CD14-positive monocyte (primary cell): ENCODE measurements at regions not wholly inside any gene's neighbourhood (a gene's known extent, or its start where the extent isn't known, plus 50 kb on each side); places are given as distances from the start of the nearest gene placed in this dataset.
A peak's percentile ranks its signal among the peaks of the same experiment; 100 is the strongest.

Experiments
- DNase-seq, 3 donors: peaks; one replicate each; pipeline ENCODE4 v3.0.0-alpha.2; 2011 to 2022
- H2AFZ ChIP-seq: 2 replicates; pipeline ENCODE4 v1.6.0; 2012; ENCODE audit warnings: mild to moderate bottlenecking, low read depth, low read length, inconsistent platforms; ENCODE audit not compliant: insufficient read depth, poor library complexity, severe bottlenecking
- H3K27ac ChIP-seq, 2 donors: 1 replicate in 1 of 2; 2 replicates in 1 of 2; pipeline ENCODE4 v1.5.1; 2012 to 2013; ENCODE audit warnings: low read length in 2 of 2, control low read depth in 1 of 2, inconsistent platforms in 1 of 2, low read depth in 1 of 2, mild to moderate bottlenecking in 1 of 2
- H3K27me3 ChIP-seq, 2 donors: one replicate each; pipeline versions ENCODE4 v1.6.0 to v1.6.1; 2011 to 2013; ENCODE audit warnings: low read length in 2 of 2; ENCODE audit not compliant: control insufficient read depth in 2 of 2, insufficient read depth in 2 of 2
- H3K36me3 ChIP-seq, 2 donors: replicated peaks in 1 of 2; 1 replicate in 1 of 2; 2 replicates in 1 of 2; pipeline versions ENCODE4 v1.5.1 to v1.6.1; 2012 to 2013; ENCODE audit warnings: low read length in 2 of 2, control low read depth in 1 of 2, inconsistent platforms in 1 of 2, mild to moderate bottlenecking in 1 of 2; ENCODE audit not compliant: insufficient read depth in 2 of 2, control insufficient read depth in 1 of 2
- H3K4me1 ChIP-seq, 2 donors: 1 replicate in 1 of 2; 2 replicates in 1 of 2; pipeline versions ENCODE4 v1.5.1 to v1.6.1; 2012 to 2013; ENCODE audit warnings: low read length in 2 of 2, control low read depth in 1 of 2, inconsistent platforms in 1 of 2, mild to moderate bottlenecking in 1 of 2, moderate library complexity in 1 of 2; ENCODE audit not compliant: insufficient read depth in 2 of 2, control insufficient read depth in 1 of 2
- H3K4me2 ChIP-seq: replicated peaks from 2 replicates; pipeline ENCODE3; 2012; ENCODE audit warnings: low read length, moderate library complexity, mild to moderate bottlenecking; ENCODE audit not compliant: poor library complexity, severe bottlenecking; ENCODE audit errors: extremely low read depth
- H3K4me3 ChIP-seq, 3 experiments: fragments of 200-600 bp in 1 of 3; sonication (generic) in 1 of 3; replicated peaks in 1 of 3; 1 replicate in 2 of 3; 2 replicates in 1 of 3; pipeline ENCODE4 v1.5.1; 2011 to 2013; ENCODE audit warnings: low read length in 3 of 3, mild to moderate bottlenecking in 3 of 3, control low read depth in 2 of 3, low read depth in 2 of 3, inconsistent platforms in 1 of 3, moderate library complexity in 1 of 3
- H3K79me2 ChIP-seq: 2 replicates; pipeline ENCODE4 v1.6.0; 2012; ENCODE audit warnings: mild to moderate bottlenecking, control low read depth, inconsistent platforms, low read length, moderate library complexity; ENCODE audit not compliant: insufficient read depth
- H3K9ac ChIP-seq: 2 replicates; pipeline ENCODE4 v1.6.0; 2017; ENCODE audit warnings: low read length, mild to moderate bottlenecking; ENCODE audit not compliant: insufficient read depth, poor library complexity, severe bottlenecking
- H3K9me3 ChIP-seq, 2 donors: replicated peaks in 1 of 2; 1 replicate in 1 of 2; 2 replicates in 1 of 2; pipeline versions ENCODE4 v1.5.1 to v1.6.1; 2012 to 2013; ENCODE audit warnings: low read length in 2 of 2, control low read depth in 1 of 2; ENCODE audit not compliant: control insufficient read depth in 1 of 2, insufficient read depth in 1 of 2
- H4K20me1 ChIP-seq: 2 replicates; pipeline ENCODE4 v1.6.0; 2012; ENCODE audit warnings: mild to moderate bottlenecking, low read length, control low read depth, moderate library complexity; ENCODE audit not compliant: insufficient read depth
- H3K27ac Mint-ChIP-seq, 7 donors: one replicate each; pipeline ENCODE4 v1.8.0; 2020; ENCODE audit warnings: mild to moderate bottlenecking in 7 of 7, mixed read lengths in 7 of 7, moderate library complexity in 6 of 7, inconsistent platforms in 2 of 7
- H3K27me3 Mint-ChIP-seq, 3 donors: one replicate each; pipeline ENCODE4 v1.8.0; 2021 to 2022; ENCODE audit warnings: low read depth in 3 of 3, mild to moderate bottlenecking in 3 of 3, mixed read lengths in 3 of 3, moderate library complexity in 3 of 3, inconsistent platforms in 1 of 3
- H3K36me3 Mint-ChIP-seq, 2 donors: one replicate each; pipeline ENCODE4 v1.8.0; 2020; ENCODE audit warnings: mixed read lengths in 2 of 2, inconsistent platforms in 1 of 2, mild to moderate bottlenecking in 1 of 2
- H3K4me1 Mint-ChIP-seq: one replicate; pipeline ENCODE4 v1.8.0; 2020; ENCODE audit warnings: mild to moderate bottlenecking, mixed read lengths
- H3K4me3 Mint-ChIP-seq, 2 donors: one replicate each; pipeline ENCODE4 v1.8.0; 2020; ENCODE audit warnings: mild to moderate bottlenecking in 2 of 2, mixed read lengths in 2 of 2, moderate library complexity in 1 of 2
- H3K9me3 Mint-ChIP-seq, 7 donors: one replicate each; pipeline ENCODE4 v1.8.0; 2020 to 2022; ENCODE audit warnings: mixed read lengths in 7 of 7, mild to moderate bottlenecking in 6 of 7, moderate library complexity in 6 of 7, inconsistent platforms in 2 of 7
- WGBS: methylation state at CpG from one replicate; pipeline ENCODE4 v1.1.5; 2013; ENCODE audit warnings: missing lambda C conversion rate; ENCODE audit not compliant: insufficient coverage; 5-methylcytosine and 5-hydroxymethylcytosine counted together
- intact Hi-C, 2 donors: fragments of 100-400 bp; cut with micrococcal nuclease; formaldehyde crosslinking; loops; one replicate each; pipeline versions ENCODE4 v1.15.0 to v1.15.1; 2023
- TF ChIP-seq, protein P1 (sequence below): fragments of 200-600 bp; IDR thresholded peaks from one replicate; pipeline ENCODE4 v1.8.0; 2022; ENCODE audit warnings: antibody characterized with exemption, mild to moderate bottlenecking

DNA sequence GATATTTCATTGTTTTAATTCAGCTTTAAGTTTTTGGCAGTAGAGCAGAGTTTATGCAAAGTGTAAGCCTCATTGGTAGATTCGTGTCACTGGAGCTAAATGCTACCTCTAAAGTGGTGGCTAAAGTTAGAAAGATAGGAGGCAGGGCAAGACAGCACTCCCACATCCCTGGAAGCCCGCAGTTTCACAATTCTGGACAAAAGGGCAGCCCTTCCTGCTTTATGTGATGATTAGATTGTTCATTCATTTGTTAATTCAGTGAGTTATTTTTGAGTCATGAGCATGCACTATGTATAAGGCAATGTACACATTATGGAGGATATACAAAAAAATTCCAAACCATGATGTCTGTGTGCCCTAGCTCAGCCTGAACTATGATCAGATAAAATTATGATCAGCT, 52.1 kb upstream of the EIF3M start:
- Histone ChIP-seq H2AFZ (peak overlapping the region; percentile 6), H3K4me3 (no peak overlapping the region), H3K79me2 (no peaks in the 10 kb centered on the region), H3K4me2 (no peak overlapping the region), H3K27me3 (no peaks in the 10 kb centered on the region), H3K27ac (no peak overlapping the region), H3K9ac (no peak overlapping the region), H3K4me1 (peaks cover 10 to 17% of the 10 kb centered on the region in 2 donors), H3K9me3 (no peaks in the 10 kb centered on the region), H3K36me3 (no peaks in the 10 kb centered on the region), H4K20me1 (no peaks in the 10 kb centered on the region)
- no peak overlapping the region for H3K4me3 Mint-ChIP-seq
- peak in 1 of 3 donors; percentile 49 for DNase-seq
- TF ChIP-seq, protein P1, sequence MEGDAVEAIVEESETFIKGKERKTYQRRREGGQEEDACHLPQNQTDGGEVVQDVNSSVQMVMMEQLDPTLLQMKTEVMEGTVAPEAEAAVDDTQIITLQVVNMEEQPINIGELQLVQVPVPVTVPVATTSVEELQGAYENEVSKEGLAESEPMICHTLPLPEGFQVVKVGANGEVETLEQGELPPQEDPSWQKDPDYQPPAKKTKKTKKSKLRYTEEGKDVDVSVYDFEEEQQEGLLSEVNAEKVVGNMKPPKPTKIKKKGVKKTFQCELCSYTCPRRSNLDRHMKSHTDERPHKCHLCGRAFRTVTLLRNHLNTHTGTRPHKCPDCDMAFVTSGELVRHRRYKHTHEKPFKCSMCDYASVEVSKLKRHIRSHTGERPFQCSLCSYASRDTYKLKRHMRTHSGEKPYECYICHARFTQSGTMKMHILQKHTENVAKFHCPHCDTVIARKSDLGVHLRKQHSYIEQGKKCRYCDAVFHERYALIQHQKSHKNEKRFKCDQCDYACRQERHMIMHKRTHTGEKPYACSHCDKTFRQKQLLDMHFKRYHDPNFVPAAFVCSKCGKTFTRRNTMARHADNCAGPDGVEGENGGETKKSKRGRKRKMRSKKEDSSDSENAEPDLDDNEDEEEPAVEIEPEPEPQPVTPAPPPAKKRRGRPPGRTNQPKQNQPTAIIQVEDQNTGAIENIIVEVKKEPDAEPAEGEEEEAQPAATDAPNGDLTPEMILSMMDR: no peak
- peaks cover 0 to 6% (median 1%) of the 10 kb centered on the region in 3 donors for H3K27me3 Mint-ChIP-seq
- no peak overlapping the region for H3K27ac Mint-ChIP-seq
- peaks cover 0 to 8% (median 0%) of the 10 kb centered on the region in 7 donors for H3K9me3 Mint-ChIP-seq
- WGBS: 43% methylated on average over 1 of the region's 2 CpGs
- intact Hi-C loops: no loop called here
- H3K36me3 Mint-ChIP-seq: no peaks in the 10 kb centered on the region
- peaks cover 18% of the 10 kb centered on the region for H3K4me1 Mint-ChIP-seq

DNA sequence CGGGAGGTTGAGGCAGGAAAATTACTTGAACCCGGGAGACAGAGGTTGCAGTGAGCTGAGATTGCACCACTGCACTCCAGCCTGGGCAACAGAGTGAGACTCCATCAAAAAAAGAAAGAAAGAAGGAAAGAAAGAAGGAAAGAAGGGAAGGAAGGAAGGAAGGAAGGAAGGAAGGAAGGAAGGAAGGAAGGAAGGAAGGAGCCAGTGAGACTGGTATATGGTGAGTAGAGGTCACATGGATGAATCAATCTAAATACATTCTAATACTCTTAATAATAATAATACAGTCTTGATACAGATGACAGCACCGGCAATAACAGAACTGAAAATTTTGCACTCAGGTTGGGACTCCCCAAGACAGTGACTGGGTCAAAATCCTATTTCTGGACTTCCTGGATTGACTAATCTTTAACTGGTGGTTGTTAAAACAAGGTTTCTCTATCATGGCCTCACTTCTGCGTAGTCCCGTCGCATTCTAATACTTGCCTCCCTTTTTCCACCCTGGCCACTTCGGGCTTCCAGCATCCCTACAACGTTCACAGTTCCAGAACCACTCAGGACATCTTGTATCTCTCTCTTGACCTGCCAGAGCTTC, 53.5 kb upstream of the EIF3M start:
- H3K27me3 ChIP-seq: no peaks in the 10 kb centered on the region
- Mint-ChIP-seq H3K27ac (peak overlapping the region in 4 of 7 donors; percentile 24 to 85 (median 51)), H3K27me3 (peaks cover 0 to 6% (median 1%) of the 10 kb centered on the region in 3 donors), H3K4me3 (peak overlapping the region in 1 of 2 donors; percentile 35), H3K9me3 (peaks cover 0 to 6% (median 0%) of the 10 kb centered on the region in 7 donors), H3K36me3 (no peaks in the 10 kb centered on the region), H3K4me1 (peaks cover 18% of the 10 kb centered on the region)
- intact Hi-C loops: no loop called here
- no peaks in the 10 kb centered on the region for H3K36me3 ChIP-seq
- peaks cover 10 to 17% of the 10 kb centered on the region in 2 donors for H3K4me1 ChIP-seq
- H4K20me1 ChIP-seq: no peaks in the 10 kb centered on the region
- H3K4me3 ChIP-seq: no peak overlapping the region
- peak overlapping the region; percentile 61 for H2AFZ ChIP-seq
- 39% methylated on average over 5 of the region's 8 CpGs for WGBS
- H3K27ac ChIP-seq: peak overlapping the region in 1 of 2 donors; percentile 48
- TF ChIP-seq, protein P1: no peak
- no peak overlapping the region for H3K9ac ChIP-seq
- peak in 2 of 3 donors; percentile 15 to 64 for DNase-seq
- no peaks in the 10 kb centered on the region for H3K9me3 ChIP-seq
- no peaks in the 10 kb centered on the region for H3K79me2 ChIP-seq
- peak overlapping the region; percentile 39 for H3K4me2 ChIP-seq
